SK-N-SH treated with all-trans-retinoic acid at 6 μM for 48 hours (cell line): ENCODE measurements at regions not wholly inside any gene's neighbourhood (a gene's known extent, or its start where the extent isn't known, plus 50 kb on each side); places are given as distances from the start of the nearest gene placed in this dataset.

ENCODE experiments used
- ATAC-seq: fragments of 200-7000 bp; cut with Tn5 transposase; 3 replicates; pipeline ENCODE4 v1.9.1; 2020; ENCODE audit warnings: mild to moderate bottlenecking, moderate library complexity
- ARNTL ChIP-seq: fragments of 450-650 bp; formaldehyde crosslinking; IDR thresholded peaks from 2 replicates; pipeline ENCODE4 v1.5.0; 2020; ENCODE audit warnings: low read depth, mild to moderate bottlenecking, moderate library complexity, borderline replicate concordance
- BACH2 ChIP-seq: fragments of 250-450 bp; sonication (Bioruptor Pico); IDR thresholded peaks from 2 replicates; pipeline ENCODE4 v1.9.0; 2021; ENCODE audit warnings: mild to moderate bottlenecking, borderline replicate concordance
- CSDC2 ChIP-seq: fragments of 250-450 bp; sonication (Bioruptor Pico); IDR thresholded peaks from 2 replicates; pipeline ENCODE4 v1.5.0; 2020; ENCODE audit warnings: mild to moderate bottlenecking, moderate library complexity
- CSRNP3 ChIP-seq: fragments of 250-450 bp; sonication (Bioruptor Pico); IDR thresholded peaks from 2 replicates; pipeline ENCODE4 v1.5.1; 2021; ENCODE audit warnings: mild to moderate bottlenecking, moderate library complexity
- ESRRG ChIP-seq: fragments of 250-450 bp; sonication (Bioruptor Pico); IDR thresholded peaks from 2 replicates; pipeline ENCODE4 v1.6.1; 2021; ENCODE audit warnings: mild to moderate bottlenecking
- GLIS3 ChIP-seq: fragments of 250-450 bp; sonication (Bioruptor Pico); IDR thresholded peaks from 2 replicates; pipeline ENCODE4 v1.5.0; 2020; ENCODE audit warnings: mild to moderate bottlenecking, moderate library complexity
- ISL1 ChIP-seq: fragments of 250-450 bp; sonication (Bioruptor Pico); IDR thresholded peaks from 2 replicates; pipeline ENCODE4 v2.1.2; 2022; ENCODE audit warnings: mild to moderate bottlenecking, moderate library complexity
- POU6F1 ChIP-seq: fragments of 250-450 bp; sonication (Bioruptor Pico); IDR thresholded peaks from 2 replicates; pipeline ENCODE4 v1.8.0; 2021; ENCODE audit warnings: low read depth, mild to moderate bottlenecking, moderate library complexity, borderline replicate concordance
- PPARA ChIP-seq: fragments of 250-450 bp; sonication (Bioruptor Pico); IDR thresholded peaks from 2 replicates; pipeline ENCODE4 v1.5.0; 2020; ENCODE audit warnings: mild to moderate bottlenecking, borderline replicate concordance
- RARB ChIP-seq: fragments of 250-450 bp; sonication (Bioruptor Pico); IDR thresholded peaks from 2 replicates; pipeline ENCODE4 v1.8.0; 2021; ENCODE audit warnings: mild to moderate bottlenecking, moderate library complexity
- SNAI2 ChIP-seq: fragments of 250-450 bp; sonication (Bioruptor Pico); IDR thresholded peaks from 2 replicates; pipeline ENCODE4 v1.5.0; 2020; ENCODE audit warnings: mild to moderate bottlenecking, moderate library complexity
- TCF4 ChIP-seq: fragments of 250-450 bp; sonication (Bioruptor Pico); IDR thresholded peaks from 2 replicates; pipeline ENCODE4 v1.8.0; 2021; ENCODE audit warnings: mild to moderate bottlenecking, moderate library complexity, borderline replicate concordance
- TOX ChIP-seq: fragments of 250-450 bp; sonication (Bioruptor Pico); IDR thresholded peaks from 2 replicates; pipeline ENCODE4 v1.8.0; 2021; ENCODE audit warnings: mild to moderate bottlenecking, moderate library complexity, borderline replicate concordance
- TSHZ2 ChIP-seq: fragments of 250-450 bp; sonication (Bioruptor Pico); IDR thresholded peaks from 2 replicates; pipeline ENCODE4 v1.5.0; 2020; ENCODE audit warnings: mild to moderate bottlenecking, moderate library complexity
- ZC3H10 ChIP-seq: fragments of 250-450 bp; sonication (Bioruptor Pico); IDR thresholded peaks from 2 replicates; pipeline ENCODE4 v1.5.1; 2021; ENCODE audit warnings: mild to moderate bottlenecking, moderate library complexity
- ZFP3 ChIP-seq: fragments of 250-450 bp; sonication (Bioruptor Pico); IDR thresholded peaks from 2 replicates; pipeline ENCODE4 v1.5.0; 2020; ENCODE audit warnings: mild to moderate bottlenecking, moderate library complexity
- ZNF565 ChIP-seq: fragments of 450-650 bp; formaldehyde crosslinking; conservative IDR thresholded peaks from 2 replicates; pipeline ENCODE4 v1.5.0; 2020; ENCODE audit warnings: low read depth, mild to moderate bottlenecking, moderate library complexity
- ZNF70 ChIP-seq: fragments of 450-650 bp; formaldehyde crosslinking; IDR thresholded peaks from 2 replicates; pipeline ENCODE4 v1.5.0; 2020; ENCODE audit warnings: mild to moderate bottlenecking, moderate library complexity
- ZNF8 ChIP-seq: fragments of 450-650 bp; formaldehyde crosslinking; IDR thresholded peaks from 2 replicates; pipeline ENCODE4 v1.5.0; 2020; ENCODE audit warnings: mild to moderate bottlenecking, moderate library complexity

GRCh38 chr3:66796343-66796742 lies 201.8 kb upstream of the KBTBD8 start:
- no peak for ATAC-seq
- TF ChIP-seq ZC3H10 (CRISPR knock-in tag) (no peak), ESRRG (CRISPR knock-in tag) (no peak), TSHZ2 (CRISPR knock-in tag) (no peak), ZNF8 (peak; percentile 79; the same call in 1 of the 2 replicates), ZNF70 (CRISPR knock-in tag) (no peak), SNAI2 (no peak), CSRNP3 (CRISPR knock-in tag) (no peak)

GRCh38 chr3:66797889-66798560 lies 200.1 kb upstream of the KBTBD8 start:
- no peak for ATAC-seq
- TF ChIP-seq BACH2 (CRISPR knock-in tag): no peak
- no peak for TF ChIP-seq ZFP3 (CRISPR knock-in tag)
- no peak for TF ChIP-seq CSDC2 (CRISPR knock-in tag)
- TF ChIP-seq ZNF565 (CRISPR knock-in tag): no peak
- no peak for TF ChIP-seq SNAI2
- no peak for TF ChIP-seq ZC3H10 (CRISPR knock-in tag)
- no peak for TF ChIP-seq ZNF8
- no peak for TF ChIP-seq CSRNP3 (CRISPR knock-in tag)
- no peak for TF ChIP-seq POU6F1
- no peak for TF ChIP-seq PPARA (CRISPR knock-in tag)
- TF ChIP-seq TSHZ2 (CRISPR knock-in tag): no peak

GRCh38 chr3:66800941-66801545 lies 197.1 kb upstream of the KBTBD8 start:
- no peak for ATAC-seq
- TF ChIP-seq ARNTL (CRISPR knock-in tag) (no peak), BACH2 (CRISPR knock-in tag) (no peak), ZNF70 (CRISPR knock-in tag) (no peak), ZNF8 (no peak)

- ATAC-seq: no peak
- no peak for TF ChIP-seq ISL1 (CRISPR knock-in tag)
- TF ChIP-seq ZNF565 (CRISPR knock-in tag): no peak
- TF ChIP-seq TOX: no peak
- no peak for TF ChIP-seq GLIS3 (CRISPR knock-in tag)
- no peak for TF ChIP-seq ZNF70 (CRISPR knock-in tag)
- TF ChIP-seq TSHZ2 (CRISPR knock-in tag): no peak
- TF ChIP-seq SNAI2: no peak
- no peak for TF ChIP-seq CSRNP3 (CRISPR knock-in tag)
- TF ChIP-seq CSDC2 (CRISPR knock-in tag): no peak
- TF ChIP-seq RARB (CRISPR knock-in tag): no peak
- no peak for TF ChIP-seq TCF4 (CRISPR knock-in tag)
- no peak for TF ChIP-seq BACH2 (CRISPR knock-in tag)
- no peak for TF ChIP-seq ZNF8
Observed at GRCh38 chr3:66803206-66803605, 194.9 kb upstream of the KBTBD8 start.
